Peyer's patch (tissue), 4 donors: ENCODE measurements at regions not wholly inside any gene's neighbourhood (a gene's known extent, or its start where the extent isn't known, plus 50 kb on each side); places are given as distances from the start of the nearest gene placed in this dataset.

Experiments
- CTCF ChIP-seq, 6 experiments: fragments of 450-650 bp in 4 of 6; fragments of 200-600 bp in 2 of 6; sonication (generic) in 1 of 6; IDR thresholded peaks; one replicate each; pipeline ENCODE4 v1.5.1; 2017 to 2019; ENCODE audit warnings: antibody characterized with exemption in 6 of 6, mild to moderate bottlenecking in 3 of 6, moderate library complexity in 1 of 6
- POLR2A ChIP-seq, 2 donors: fragments of 450-650 bp; IDR thresholded peaks; one replicate each; pipeline ENCODE4 v1.5.1; 2017; ENCODE audit warnings: antibody characterized with exemption in 2 of 2, mild to moderate bottlenecking in 2 of 2, moderate library complexity in 2 of 2

- no peak for TF ChIP-seq CTCF (IDR thresholded peaks at IDR 0.05)
- TF ChIP-seq POLR2A (IDR thresholded peaks at IDR 0.05) = no peak
Measured at GRCh38 chr5:3339798-3340115, 255.9 kb upstream of the IRX1 start.
